HCT116 (cell line): ENCODE measurements at regions not wholly inside any gene's neighbourhood (a gene's known extent, or its start where the extent isn't known, plus 50 kb on each side); places are given as distances from the start of the nearest gene placed in this dataset.

Experiments used
- ATAC-seq: fragments of 200-7000 bp; cut with Tn5 transposase; 2 replicates; pipeline ENCODE4 v1.9.1; 2020; ENCODE audit warnings: mild to moderate bottlenecking, moderate library complexity
- BruUV-seq: library from RNA; stranded (reverse); fragments of 400-500 nt; replicated peaks from 2 replicates; lab custom pipeline; 2021; lab: Mats Ljungman, UMichigan
- CTCF ChIA-PET: fragments of 300-600 bp; sonication (Branson Sonifier 250); formaldehyde crosslinking; loops from one replicate; lab custom pipeline; 2021; ENCODE audit warnings: antibody characterized with exemption; lab: Charles Lee
- POLR2A ChIA-PET: fragments of 300-600, 350-600 bp; sonication (Branson Sonifier 250); formaldehyde crosslinking; loops from one replicate; lab custom pipeline; 2021; ENCODE audit warnings: antibody characterized with exemption; lab: Charles Lee
- RAD21 ChIA-PET, 2 experiments: fragments of 300-600 bp; sonication (Branson Sonifier 250); formaldehyde crosslinking; loops; one replicate each; lab custom pipeline; 2023; ENCODE audit warnings: low total read pairs in 2 of 2; ENCODE audit not compliant: uncharacterized antibody in 2 of 2, unreplicated experiment in 2 of 2, low non-redundant PET in 1 of 2; lab: Charles Lee
- DNase-seq: peaks from one replicate; pipeline ENCODE4 v3.0.0-alpha.2; 2010; ENCODE audit warnings: low read depth, low spot score
- H2AFZ ChIP-seq: fragments of 200-600 bp; shearing (Covaris generic), sonication (generic); 2 replicates; pipeline ENCODE4 v1.6.1; 2017; ENCODE audit warnings: low read depth, mixed run types, mixed read lengths, antibody characterized with exemption, low read length; ENCODE audit not compliant: poor library complexity, severe bottlenecking
- H3K27ac ChIP-seq: 2 replicates; pipeline ENCODE4 v1.5.1; 2012; ENCODE audit warnings: low read depth, low read length
- H3K27me3 ChIP-seq: fragments of 200-600 bp; sonication (generic); 2 replicates; pipeline ENCODE4 v1.6.1; 2016; ENCODE audit warnings: mixed run types, low read length, mixed read lengths; ENCODE audit not compliant: insufficient read depth
- H3K36me3 ChIP-seq, 2 experiments: fragments of 200-500 bp in 1 of 2; fragments of 200-600 bp in 1 of 2; sonication (Bioruptor generic) in 1 of 2; sonication (generic) in 1 of 2; 2 replicates each; pipeline versions ENCODE4 v1.5.1 to v1.6.1; 2014 to 2016; ENCODE audit warnings: low read length in 2 of 2, inconsistent platforms in 1 of 2, mixed read lengths in 1 of 2, mixed run types in 1 of 2; ENCODE audit not compliant: insufficient read depth in 2 of 2, control insufficient read depth in 1 of 2
- H3K4me1 ChIP-seq, 2 experiments: fragments of 200-600 bp in 1 of 2; sonication (generic) in 1 of 2; 2 replicates each; pipeline versions ENCODE4 v1.5.1 to v1.6.1; 2012 to 2017; ENCODE audit warnings: low read length in 2 of 2, inconsistent platforms in 1 of 2, mild to moderate bottlenecking in 1 of 2, mixed read lengths in 1 of 2, mixed run types in 1 of 2, moderate library complexity in 1 of 2; ENCODE audit not compliant: insufficient read depth in 2 of 2, control insufficient read depth in 1 of 2
- H3K4me2 ChIP-seq: fragments of 200-600 bp; sonication (generic); 2 replicates; pipeline ENCODE4 v1.6.1; 2017; ENCODE audit warnings: mixed run types, low read length, mixed read lengths
- H3K4me3 ChIP-seq, 2 experiments: fragments of 200-600 bp in 1 of 2; sonication (generic) in 1 of 2; replicated peaks in 1 of 2; 2 replicates each; pipeline ENCODE4 v1.5.1; 2011 to 2016; ENCODE audit warnings: low read length in 2 of 2, control low read depth in 1 of 2, low read depth in 1 of 2, mild to moderate bottlenecking in 1 of 2, mixed read lengths in 1 of 2, mixed run types in 1 of 2
- H3K79me2 ChIP-seq: fragments of 200-600 bp; sonication (generic); 2 replicates; pipeline ENCODE4 v1.6.1; 2017; ENCODE audit warnings: mild to moderate bottlenecking, mixed run types, low read length, moderate library complexity, mixed read lengths; ENCODE audit not compliant: insufficient read depth
- H3K9ac ChIP-seq: fragments of 200-600 bp; sonication (generic); 2 replicates; pipeline ENCODE4 v1.6.1; 2016; ENCODE audit warnings: low read length, mixed read lengths
- H3K9me2 ChIP-seq: fragments of 200-600 bp; sonication (generic), shearing (Covaris generic); 2 replicates; pipeline ENCODE4 v1.6.1; 2017; ENCODE audit warnings: mixed run types, mild to moderate bottlenecking, moderate library complexity; ENCODE audit not compliant: insufficient read depth
- H3K9me3 ChIP-seq, 2 experiments: fragments of 200-500 bp in 1 of 2; fragments of 200-600 bp in 1 of 2; sonication (Bioruptor generic) in 1 of 2; sonication (generic) in 1 of 2; 2 replicates each; pipeline ENCODE4 v1.6.1; 2014 to 2017; ENCODE audit warnings: low read length in 2 of 2, mixed read lengths in 2 of 2, inconsistent platforms in 1 of 2, low read depth in 1 of 2, mild to moderate bottlenecking in 1 of 2, mixed run types in 1 of 2, moderate library complexity in 1 of 2; ENCODE audit not compliant: control insufficient read depth in 1 of 2, insufficient read depth in 1 of 2
- H4K20me1 ChIP-seq: fragments of 200-600 bp; sonication (generic), shearing (Covaris generic); 2 replicates; pipeline ENCODE4 v1.6.1; 2017; ENCODE audit warnings: mixed run types, mild to moderate bottlenecking, moderate library complexity; ENCODE audit not compliant: insufficient read depth
- CBX3 ChIP-seq: IDR thresholded peaks from 2 replicates; pipeline ENCODE4 v1.6.1; 2012; ENCODE audit warnings: low read depth
- CEBPB ChIP-seq: IDR thresholded peaks from 2 replicates; pipeline ENCODE4 v1.6.1; 2012; ENCODE audit warnings: low read depth
- CTCF ChIP-seq, 3 experiments: fragments of 200-600 bp in 1 of 3; sonication (generic) in 1 of 3; IDR thresholded peaks in 2 of 3; conservative IDR thresholded peaks in 1 of 3; 2 replicates each; pipeline ENCODE4 v1.5.1; 2012 to 2017; ENCODE audit warnings: low read depth in 2 of 3, low read length in 2 of 3, antibody characterized with exemption in 1 of 3, borderline replicate concordance in 1 of 3, control low read depth in 1 of 3, mild to moderate bottlenecking in 1 of 3, mixed read lengths in 1 of 3, mixed run types in 1 of 3, moderate library complexity in 1 of 3; ENCODE audit not compliant: insufficient read depth in 1 of 3
- EGR1 ChIP-seq: IDR thresholded peaks from 2 replicates; pipeline ENCODE4 v1.6.1; 2012; ENCODE audit warnings: low read depth
- ELF1 ChIP-seq: IDR thresholded peaks from 2 replicates; pipeline ENCODE4 v1.6.1; 2012; ENCODE audit warnings: low read depth, borderline replicate concordance
- MAX ChIP-seq: IDR thresholded peaks from 2 replicates; pipeline ENCODE4 v1.6.1; 2012
- SRF ChIP-seq: IDR thresholded peaks from 2 replicates; pipeline ENCODE4 v1.6.1; 2012; ENCODE audit warnings: low read depth
- TCF7L2 ChIP-seq: IDR thresholded peaks from 2 replicates; pipeline ENCODE4 v1.7.0; 2011; ENCODE audit warnings: borderline replicate concordance, inconsistent platforms; ENCODE audit not compliant: insufficient read depth, insufficient read length; ENCODE audit errors: extremely low read depth
- ZBTB33 ChIP-seq: IDR thresholded peaks from 2 replicates; pipeline ENCODE4 v1.6.1; 2011; ENCODE audit warnings: mild to moderate bottlenecking, low read length, moderate library complexity; ENCODE audit not compliant: insufficient replicate concordance; ENCODE audit errors: extremely low read depth
- intact Hi-C: fragments of 100-400 bp; cut with micrococcal nuclease; formaldehyde crosslinking; loops from 2 replicates; pipeline ENCODE4 v1.10.0; 2022

- DNase-seq: no peak
- intact Hi-C loops: no loop called here
- H4K20me1 ChIP-seq: no peaks in the 10 kb centered on the region
- H3K27me3 ChIP-seq: peaks cover 28% of the 10 kb centered on the region
- H3K79me2 ChIP-seq: no peaks in the 10 kb centered on the region
- H3K9me2 ChIP-seq: no peaks in the 10 kb centered on the region
- no peak overlapping the region for H2AFZ ChIP-seq
- no peak for ATAC-seq
- CTCF ChIA-PET: no interaction called here
- no peak overlapping the region for H3K4me3 ChIP-seq
- no peak overlapping the region for H3K4me2 ChIP-seq
- no peak overlapping the region for H3K9ac ChIP-seq
- no peaks in the 10 kb centered on the region for H3K36me3 ChIP-seq
- H3K9me3 ChIP-seq: no peaks in the 10 kb centered on the region
- H3K4me1 ChIP-seq: no peaks in the 10 kb centered on the region
- POLR2A ChIA-PET: no interaction called here
- TF ChIP-seq ZBTB33 (no peak), CBX3 (no peak), TCF7L2 (no peak), CTCF (IDR thresholded peaks at IDR 0.05 in 2 of 3, conservative IDR thresholded peaks at IDR 0.05 in 1 of 3; ENCODE audit: borderline replicate concordance in 1 of 3, insufficient read depth in 1 of 3, low read depth in 2 of 3, low read length in 2 of 3) (no peak), MAX (no peak), EGR1 (no peak), SRF (no peak), CEBPB (no peak), ELF1 (no peak)
- no TSS peak for BruUV-seq
- RAD21 ChIA-PET: no interaction called here
- no peak overlapping the region for H3K27ac ChIP-seq
Observed at GRCh38 chr9:73237140-73237539, 85.5 kb downstream of the ANXA1 start.
